Head of caudate nucleus (tissue), 42 donors: ENCODE measurements at regions not wholly inside any gene's neighbourhood (a gene's known extent, or its start where the extent isn't known, plus 50 kb on each side); places are given as distances from the start of the nearest gene placed in this dataset.

Source experiments
- DNase-seq, 42 donors: peaks; one replicate each; pipeline versions ENCODE4 v3.0.0 to v3.0.0-alpha.2; 2020 to 2021; ENCODE audit warnings: mixed read lengths in 7 of 42
- intact Hi-C: fragments of 100-400 bp; cut with DNase I; formaldehyde crosslinking; loops from one replicate; pipeline ENCODE4 v1.15.0; 2022

- intact Hi-C loops, result no loop called here
Observed at GRCh38 chr10:132482090-132482800, 55.3 kb upstream of the INPP5A start.

GRCh38 chr10:132483394-132483793 is 54.2 kb upstream of the INPP5A start:
- peak in 1 of 42 donors; percentile 1 for DNase-seq
- intact Hi-C loops, result no loop called here

More at GRCh38 chr10:132482090-132482800, 55.3 kb upstream of the INPP5A start:
- DNase-seq, result peak in 26 of 42 donors; percentile 28 to 87 (median 58)

GRCh38 chr10:132484922-132485321 is 52.7 kb upstream of the INPP5A start:
- DNase-seq, result no peak
- intact Hi-C loops, result no loop called here

- DNase-seq, result peak in 2 of 42 donors; percentile 2 to 9
Observed at GRCh38 chr10:132485391-132485790, 52.2 kb upstream of the INPP5A start.

GRCh38 chr10:132486539-132487121 is 51.0 kb upstream of the INPP5A start:
- intact Hi-C loops, result no loop called here
- no peak for DNase-seq

More at GRCh38 chr10:132485391-132485790, 52.2 kb upstream of the INPP5A start:
- intact Hi-C loops, result no loop called here

GRCh38 chr10:132487241-132488135 is 50.1 kb upstream of the INPP5A start:
- intact Hi-C loops, result no loop called here
- no peak for DNase-seq
